SU-DHL-6 (cell line): ENCODE measurements at regions not wholly inside any gene's neighbourhood (a gene's known extent, or its start where the extent isn't known, plus 50 kb on each side); places are given as distances from the start of the nearest gene placed in this dataset.

ENCODE experiments used
- EZH2phosphoT487 ChIP-seq: fragments of 200-600 bp; sonication (generic), shearing (Covaris generic); conservative IDR thresholded peaks from 2 replicates; pipeline ENCODE4 v1.6.1; 2018; ENCODE audit warnings: mild to moderate bottlenecking, antibody characterized with exemption, low read length, moderate library complexity, mixed read lengths
- TF ChIP-seq, protein P1 (sequence below): fragments of 200-600 bp; sonication (generic); IDR thresholded peaks from one replicate; pipeline ENCODE4 v1.5.1; 2017; ENCODE audit warnings: antibody characterized with exemption, mild to moderate bottlenecking, low read length, moderate library complexity; ENCODE audit not compliant: insufficient read depth, poor library complexity, severe bottlenecking

- TF ChIP-seq, protein P1, sequence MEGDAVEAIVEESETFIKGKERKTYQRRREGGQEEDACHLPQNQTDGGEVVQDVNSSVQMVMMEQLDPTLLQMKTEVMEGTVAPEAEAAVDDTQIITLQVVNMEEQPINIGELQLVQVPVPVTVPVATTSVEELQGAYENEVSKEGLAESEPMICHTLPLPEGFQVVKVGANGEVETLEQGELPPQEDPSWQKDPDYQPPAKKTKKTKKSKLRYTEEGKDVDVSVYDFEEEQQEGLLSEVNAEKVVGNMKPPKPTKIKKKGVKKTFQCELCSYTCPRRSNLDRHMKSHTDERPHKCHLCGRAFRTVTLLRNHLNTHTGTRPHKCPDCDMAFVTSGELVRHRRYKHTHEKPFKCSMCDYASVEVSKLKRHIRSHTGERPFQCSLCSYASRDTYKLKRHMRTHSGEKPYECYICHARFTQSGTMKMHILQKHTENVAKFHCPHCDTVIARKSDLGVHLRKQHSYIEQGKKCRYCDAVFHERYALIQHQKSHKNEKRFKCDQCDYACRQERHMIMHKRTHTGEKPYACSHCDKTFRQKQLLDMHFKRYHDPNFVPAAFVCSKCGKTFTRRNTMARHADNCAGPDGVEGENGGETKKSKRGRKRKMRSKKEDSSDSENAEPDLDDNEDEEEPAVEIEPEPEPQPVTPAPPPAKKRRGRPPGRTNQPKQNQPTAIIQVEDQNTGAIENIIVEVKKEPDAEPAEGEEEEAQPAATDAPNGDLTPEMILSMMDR: no peak
- TF ChIP-seq EZH2phosphoT487: no peak
Measured at GRCh38 chr2:181374781-181375675, 82.2 kb upstream of the ITGA4 start.
